ENCODE measurements at regions not wholly inside any gene's neighbourhood (a gene's known extent, or its start where the extent isn't known, plus 50 kb on each side); places are given as distances from the start of the nearest gene placed in this dataset.

DNA sequence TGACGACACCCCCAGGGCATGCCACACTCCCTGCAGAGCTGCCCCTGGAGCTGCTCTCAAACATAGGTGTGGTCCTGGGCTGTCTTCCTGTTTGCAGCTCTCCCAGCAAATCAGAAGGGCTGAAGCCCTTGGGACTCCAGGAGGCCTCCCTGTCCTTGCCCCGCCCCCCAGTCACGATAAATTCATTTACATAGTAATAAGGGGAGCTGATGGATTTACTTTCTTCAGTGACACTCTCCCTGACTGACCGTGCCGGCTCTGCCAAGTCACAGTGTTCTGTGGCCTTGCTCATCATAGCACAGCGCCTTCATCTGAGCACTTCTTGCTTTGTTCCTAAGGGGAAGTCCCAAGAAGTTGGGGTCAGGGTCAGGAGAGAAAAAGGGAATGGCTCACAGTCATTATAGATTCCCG, 121.4 kb downstream of the ENC1 start:
- no peak for TF ChIP-seq EP300 (IDR thresholded peaks at IDR 0.05)
- TF ChIP-seq, protein P1, sequence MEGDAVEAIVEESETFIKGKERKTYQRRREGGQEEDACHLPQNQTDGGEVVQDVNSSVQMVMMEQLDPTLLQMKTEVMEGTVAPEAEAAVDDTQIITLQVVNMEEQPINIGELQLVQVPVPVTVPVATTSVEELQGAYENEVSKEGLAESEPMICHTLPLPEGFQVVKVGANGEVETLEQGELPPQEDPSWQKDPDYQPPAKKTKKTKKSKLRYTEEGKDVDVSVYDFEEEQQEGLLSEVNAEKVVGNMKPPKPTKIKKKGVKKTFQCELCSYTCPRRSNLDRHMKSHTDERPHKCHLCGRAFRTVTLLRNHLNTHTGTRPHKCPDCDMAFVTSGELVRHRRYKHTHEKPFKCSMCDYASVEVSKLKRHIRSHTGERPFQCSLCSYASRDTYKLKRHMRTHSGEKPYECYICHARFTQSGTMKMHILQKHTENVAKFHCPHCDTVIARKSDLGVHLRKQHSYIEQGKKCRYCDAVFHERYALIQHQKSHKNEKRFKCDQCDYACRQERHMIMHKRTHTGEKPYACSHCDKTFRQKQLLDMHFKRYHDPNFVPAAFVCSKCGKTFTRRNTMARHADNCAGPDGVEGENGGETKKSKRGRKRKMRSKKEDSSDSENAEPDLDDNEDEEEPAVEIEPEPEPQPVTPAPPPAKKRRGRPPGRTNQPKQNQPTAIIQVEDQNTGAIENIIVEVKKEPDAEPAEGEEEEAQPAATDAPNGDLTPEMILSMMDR (IDR thresholded peaks at IDR 0.05), result no peak
